ENCODE measurements at regions not wholly inside any gene's neighbourhood (a gene's known extent, or its start where the extent isn't known, plus 50 kb on each side); places are given as distances from the start of the nearest gene placed in this dataset.

GRCh38 chr17:14006249-14006942 is 62.9 kb upstream of the COX10 start:
- TF ChIP-seq, protein P1, sequence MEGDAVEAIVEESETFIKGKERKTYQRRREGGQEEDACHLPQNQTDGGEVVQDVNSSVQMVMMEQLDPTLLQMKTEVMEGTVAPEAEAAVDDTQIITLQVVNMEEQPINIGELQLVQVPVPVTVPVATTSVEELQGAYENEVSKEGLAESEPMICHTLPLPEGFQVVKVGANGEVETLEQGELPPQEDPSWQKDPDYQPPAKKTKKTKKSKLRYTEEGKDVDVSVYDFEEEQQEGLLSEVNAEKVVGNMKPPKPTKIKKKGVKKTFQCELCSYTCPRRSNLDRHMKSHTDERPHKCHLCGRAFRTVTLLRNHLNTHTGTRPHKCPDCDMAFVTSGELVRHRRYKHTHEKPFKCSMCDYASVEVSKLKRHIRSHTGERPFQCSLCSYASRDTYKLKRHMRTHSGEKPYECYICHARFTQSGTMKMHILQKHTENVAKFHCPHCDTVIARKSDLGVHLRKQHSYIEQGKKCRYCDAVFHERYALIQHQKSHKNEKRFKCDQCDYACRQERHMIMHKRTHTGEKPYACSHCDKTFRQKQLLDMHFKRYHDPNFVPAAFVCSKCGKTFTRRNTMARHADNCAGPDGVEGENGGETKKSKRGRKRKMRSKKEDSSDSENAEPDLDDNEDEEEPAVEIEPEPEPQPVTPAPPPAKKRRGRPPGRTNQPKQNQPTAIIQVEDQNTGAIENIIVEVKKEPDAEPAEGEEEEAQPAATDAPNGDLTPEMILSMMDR (IDR thresholded peaks at IDR 0.05), result no peak
- no peak for TF ChIP-seq POLR2A (IDR thresholded peaks at IDR 0.05)
